Dermis microvascular lymphatic vessel endothelial cell (primary cell): ENCODE measurements at regions not wholly inside any gene's neighbourhood (a gene's known extent, or its start where the extent isn't known, plus 50 kb on each side); places are given as distances from the start of the nearest gene placed in this dataset.

ENCODE experiments used
- DNase-seq, 2 donors: peaks; one replicate each; pipeline versions ENCODE4 v3.0.0 to v3.0.0-alpha.2; 2010; ENCODE audit warnings: low read depth in 2 of 2

DNA sequence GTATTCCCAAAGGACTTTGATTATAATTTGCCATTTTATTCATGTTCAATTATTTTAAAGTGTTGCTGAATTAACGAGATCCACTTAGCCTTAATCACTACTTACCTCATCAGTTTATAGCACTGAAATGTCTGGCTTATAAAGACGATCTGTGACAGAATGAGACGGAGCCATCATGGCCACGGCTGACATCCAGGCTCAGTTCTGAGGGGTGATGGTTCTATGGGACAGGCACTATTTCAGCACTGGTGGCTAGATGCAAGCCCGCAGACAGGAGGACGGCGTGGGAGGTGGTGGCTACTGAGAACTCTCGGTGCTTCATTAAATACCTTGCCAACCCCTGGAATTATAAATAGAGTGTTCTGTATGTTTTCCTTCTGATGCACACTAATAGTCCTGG lies 1084.2 kb upstream of the TENM3 start:
- no peak for DNase-seq

DNA sequence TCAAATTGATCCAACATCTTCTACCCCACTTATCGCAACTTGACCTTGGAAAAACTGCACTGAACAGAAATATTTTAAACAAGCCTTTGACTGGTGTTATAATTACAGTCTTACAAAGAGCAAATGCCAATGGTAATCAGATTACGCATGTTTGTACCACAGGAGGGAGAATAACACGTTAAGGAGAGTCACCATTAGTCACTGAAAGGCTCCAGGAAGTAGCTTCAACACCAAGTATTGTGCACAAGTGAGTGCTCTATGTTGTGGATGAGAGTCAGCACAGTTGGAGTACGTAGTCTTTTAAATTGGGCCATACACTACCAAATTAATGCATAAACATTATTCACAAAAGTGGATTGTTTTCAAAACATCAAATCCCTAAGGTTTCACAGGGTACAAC lies 1081.5 kb upstream of the TENM3 start:
- DNase-seq = no peak

GRCh38 chr4:181162266-181162665 lies 1080.9 kb upstream of the TENM3 start:
- no peak for DNase-seq

GRCh38 chr4:181162676-181163075 lies 1080.5 kb upstream of the TENM3 start:
- no peak for DNase-seq

GRCh38 chr4:181166742-181167399 lies 1076.3 kb upstream of the TENM3 start:
- DNase-seq = no peak

- no peak for DNase-seq
These were observed 1075.0 kb upstream of the TENM3 start for GRCh38 chr4:181168011-181168805.

- DNase-seq = no peak
These were observed 1070.2 kb upstream of the TENM3 start for GRCh38 chr4:181173046-181173445.

- no peak for DNase-seq
These were observed 1066.9 kb upstream of the TENM3 start for GRCh38 chr4:181176306-181176705.

DNA sequence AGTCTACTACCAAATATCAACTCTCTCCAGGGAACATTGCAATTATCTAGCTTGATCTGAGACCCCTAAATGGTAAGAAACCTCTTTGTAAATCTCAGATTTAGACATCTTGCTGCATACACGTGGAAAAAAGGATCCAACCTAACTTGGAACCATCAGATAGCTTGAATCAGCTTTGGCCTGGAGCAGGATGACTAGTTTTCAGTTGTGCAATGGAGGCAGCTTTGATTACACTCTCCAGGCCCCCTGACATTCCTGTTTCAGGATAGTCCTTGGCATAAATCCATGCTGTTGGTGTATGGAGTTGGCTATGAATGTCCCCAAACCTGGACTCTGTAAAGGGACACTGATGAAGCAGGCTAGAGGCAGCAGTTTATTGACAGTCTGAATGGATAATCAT lies 1061.9 kb upstream of the TENM3 start:
- no peak for DNase-seq

DNA sequence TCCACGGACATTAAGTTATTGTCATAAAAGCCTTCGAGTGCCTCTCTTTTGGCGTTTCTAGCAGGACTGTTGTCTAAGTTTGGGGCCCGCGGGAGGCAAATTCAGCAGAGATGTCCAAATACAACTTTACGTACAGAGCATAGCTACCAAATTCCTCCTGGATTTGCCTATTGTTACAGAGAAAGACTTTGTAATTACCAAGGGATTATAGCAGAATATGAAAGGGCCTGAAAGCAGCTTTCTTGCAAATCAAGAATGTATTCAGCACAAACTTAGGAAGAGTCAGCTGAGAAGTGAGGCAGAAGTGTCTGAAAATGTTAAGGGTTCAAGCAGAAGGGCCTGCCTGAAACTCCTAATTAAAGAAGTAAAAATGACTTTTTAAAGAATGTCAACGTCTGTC lies 1053.5 kb upstream of the TENM3 start:
- DNase-seq = no peak

DNA sequence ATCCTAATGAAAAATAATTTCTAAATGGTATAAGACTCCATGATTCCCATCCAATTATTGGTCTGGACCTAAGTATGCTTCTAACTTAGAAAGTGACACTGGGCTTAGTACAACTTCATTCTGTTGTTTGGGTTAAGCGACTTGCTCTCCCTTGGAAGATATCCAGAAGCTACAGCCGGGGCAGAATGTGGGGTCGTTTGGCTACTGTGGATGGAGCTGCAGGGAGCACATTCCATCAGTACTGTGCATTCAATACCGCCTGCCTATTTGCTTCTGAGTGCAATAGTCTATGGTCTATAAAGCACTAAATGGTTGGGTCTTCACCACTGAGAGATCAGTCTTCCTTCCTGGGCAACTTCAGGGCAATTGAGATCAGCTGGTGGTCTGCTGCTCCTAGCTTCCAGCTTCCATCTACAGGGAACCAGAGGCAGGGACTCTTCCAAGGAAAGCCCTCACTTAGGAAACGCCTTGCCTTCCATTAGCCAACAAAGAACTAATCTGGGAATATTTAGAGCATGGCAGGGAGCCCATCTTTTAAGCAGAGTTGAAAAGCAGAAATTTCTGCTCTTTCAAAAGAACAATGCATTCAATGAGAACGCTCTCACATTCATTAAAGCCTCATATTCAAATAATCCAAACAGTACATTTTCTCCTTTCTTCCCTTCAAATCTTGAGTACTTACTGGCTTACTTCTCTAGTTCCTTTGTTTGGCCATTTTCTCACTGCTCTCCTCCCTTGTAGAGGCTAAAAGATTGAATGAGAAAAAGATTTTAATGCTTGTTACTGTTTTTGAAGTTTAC lies 1049.9 kb upstream of the TENM3 start:
- DNase-seq = no peak

- DNase-seq = no peak
These were observed 1049.1 kb upstream of the TENM3 start for GRCh38 chr4:181194096-181194495.

- DNase-seq = no peak
These were observed 1043.1 kb upstream of the TENM3 start for GRCh38 chr4:181200076-181200475.

DNA sequence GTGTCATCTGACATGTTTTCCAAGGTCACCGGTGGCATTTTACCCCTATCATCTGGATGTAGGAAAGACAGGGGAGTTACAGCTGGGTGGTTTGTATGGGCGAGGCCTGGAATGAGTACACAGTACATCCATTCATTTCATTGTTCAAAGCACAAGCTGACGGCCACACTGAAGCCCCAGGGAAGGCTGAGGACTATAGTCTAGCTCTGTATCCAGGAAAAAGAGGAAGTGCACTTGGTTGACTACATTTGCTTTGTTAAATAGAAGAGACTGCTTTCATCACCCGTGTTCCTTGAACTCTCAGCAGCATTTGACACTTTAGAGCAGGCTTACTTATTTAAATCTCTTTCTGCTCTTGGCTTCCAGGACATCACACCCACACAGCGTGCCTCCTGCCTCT lies 1041.0 kb upstream of the TENM3 start:
- DNase-seq = no peak

DNA sequence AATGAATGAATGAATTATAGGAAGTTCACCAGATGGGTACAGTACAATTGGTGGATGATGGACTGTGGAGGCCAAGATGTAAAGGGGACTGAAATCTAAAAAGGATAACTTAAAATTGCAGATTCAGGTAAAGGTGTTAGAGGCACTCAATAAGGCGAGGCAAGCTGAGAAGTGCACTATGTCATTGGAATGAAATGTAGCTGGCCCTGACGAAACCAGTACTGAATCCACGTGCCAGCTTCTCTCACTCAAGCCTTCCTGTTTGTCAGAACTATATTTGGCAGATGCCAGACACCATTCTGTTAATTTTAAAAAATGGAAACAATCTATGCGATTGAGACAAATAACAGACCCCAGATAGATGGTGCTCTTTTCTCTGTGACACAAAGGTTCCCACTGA lies 1039.1 kb upstream of the TENM3 start:
- no peak for DNase-seq

DNA sequence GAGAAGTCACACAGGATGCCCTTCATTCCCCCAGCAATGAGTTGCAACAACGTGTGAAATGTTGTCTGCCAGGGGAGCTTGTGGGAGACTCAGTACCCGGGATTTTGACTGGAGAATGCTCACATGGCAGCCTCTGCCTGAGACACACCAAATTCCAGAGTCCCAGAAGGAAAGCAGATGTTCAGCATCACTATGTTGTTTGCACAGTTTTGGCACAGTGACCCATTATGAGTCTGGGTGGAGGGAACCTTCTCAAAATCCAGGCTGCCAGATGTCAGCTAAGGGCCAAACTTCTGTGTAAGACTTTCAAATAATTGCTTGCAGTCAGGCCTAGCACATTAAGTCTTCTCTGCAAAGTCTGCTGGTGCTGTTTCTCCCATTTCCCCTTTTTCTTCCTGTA lies 1029.7 kb upstream of the TENM3 start:
- DNase-seq = no peak

DNA sequence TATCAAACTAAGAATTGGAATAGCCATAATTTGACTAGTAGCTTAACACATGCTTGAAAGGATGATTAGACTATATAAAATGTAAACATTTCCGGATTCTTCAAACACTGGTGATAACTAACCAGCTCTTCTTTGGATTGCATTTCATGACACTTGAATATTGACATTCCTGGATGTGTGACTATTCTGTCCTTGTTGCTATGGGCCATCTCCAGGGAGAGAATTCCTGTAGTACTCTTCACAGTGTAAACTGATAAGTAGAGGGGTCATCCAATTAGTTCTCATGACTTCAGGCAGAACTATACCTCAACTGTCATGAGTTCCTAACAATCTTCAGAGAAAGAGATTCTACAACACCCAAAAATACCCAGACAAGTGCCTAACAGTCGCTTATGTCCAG lies 1026.7 kb upstream of the TENM3 start:
- DNase-seq = no peak

- DNase-seq = no peak
These were observed 1023.3 kb upstream of the TENM3 start for GRCh38 chr4:181219783-181220416.

DNA sequence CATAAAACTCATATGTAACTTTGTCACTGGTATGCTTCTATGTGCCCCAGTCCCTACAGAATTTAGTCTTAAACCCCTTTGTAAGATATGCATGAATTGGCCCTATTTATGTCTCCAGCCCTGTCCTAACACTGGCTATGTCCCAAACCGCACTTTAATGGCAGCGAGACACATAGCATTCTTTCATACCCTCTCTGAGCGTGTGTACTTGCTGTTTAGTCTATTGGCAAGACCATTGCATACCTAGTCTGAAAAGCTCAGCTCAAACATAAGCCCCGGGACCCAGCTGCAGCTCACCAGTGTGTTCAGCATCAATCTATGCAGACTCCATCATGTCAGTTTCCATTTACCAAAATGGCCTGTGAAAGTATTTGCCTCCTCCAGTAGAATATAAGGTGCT lies 1018.4 kb upstream of the TENM3 start:
- DNase-seq = no peak

GRCh38 chr4:181225616-181226261 lies 1017.5 kb upstream of the TENM3 start:
- no peak for DNase-seq

- DNase-seq = no peak
These were observed 1008.1 kb upstream of the TENM3 start for GRCh38 chr4:181234951-181235680.
